NCI-H1436 (cell line): ENCODE measurements at regions not wholly inside any gene's neighbourhood (a gene's known extent, or its start where the extent isn't known, plus 50 kb on each side); places are given as distances from the start of the nearest gene placed in this dataset.

Experiments
- DNase-seq: peaks from one replicate; lab custom pipeline; 2025; lab: John Stamatoyannopoulos, UW

DNA sequence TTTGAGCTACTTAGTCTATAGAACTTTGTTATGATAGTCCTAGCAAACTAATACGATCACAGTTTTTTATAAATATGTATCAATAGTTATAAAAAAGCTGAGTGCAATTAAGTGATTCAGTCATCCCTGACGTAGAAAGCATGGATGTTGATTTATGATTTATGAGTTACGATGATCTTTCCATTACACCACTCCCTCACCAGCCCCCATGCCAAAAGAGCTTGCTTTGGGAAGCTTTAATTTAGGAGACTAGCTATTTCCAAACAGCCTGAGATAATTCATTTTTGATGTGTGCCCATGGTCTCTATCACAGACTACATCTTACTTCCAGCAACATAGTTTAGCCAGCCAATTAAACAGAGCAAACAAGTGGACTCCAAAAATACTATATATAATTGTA is 256.8 kb downstream of the GABRG2 start:
- no peak for DNase-seq

GRCh38 chr5:162325143-162325727 is 257.7 kb downstream of the GABRG2 start:
- no peak for DNase-seq

GRCh38 chr5:162334944-162335343 is 267.4 kb downstream of the GABRG2 start:
- no peak for DNase-seq

GRCh38 chr5:162360373-162360931 is 292.9 kb downstream of the GABRG2 start:
- no peak for DNase-seq

- DNase-seq = no peak
Observed at GRCh38 chr5:162372256-162372655, 304.7 kb downstream of the GABRG2 start.

- DNase-seq = no peak
Observed at GRCh38 chr5:162377895-162378294, 310.3 kb downstream of the GABRG2 start.

DNA sequence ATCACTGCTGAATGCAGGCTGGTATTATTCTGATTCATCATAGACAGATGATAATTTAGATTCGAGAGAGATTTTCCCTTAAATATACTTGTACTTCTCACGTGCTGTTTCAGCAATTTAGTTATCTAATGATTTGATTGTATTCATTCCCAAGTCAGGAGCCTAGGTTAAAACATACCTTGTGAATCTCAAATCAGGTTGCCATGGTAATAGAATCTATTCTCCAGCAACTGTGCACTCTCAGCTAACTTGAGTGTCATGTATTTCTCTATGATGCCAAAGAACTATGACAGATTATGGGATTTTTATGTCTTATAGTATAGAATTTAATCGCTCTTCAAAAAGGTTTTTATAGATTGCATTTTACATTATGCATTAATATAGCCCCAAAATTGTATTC is 315.3 kb downstream of the GABRG2 start:
- no peak for DNase-seq

DNA sequence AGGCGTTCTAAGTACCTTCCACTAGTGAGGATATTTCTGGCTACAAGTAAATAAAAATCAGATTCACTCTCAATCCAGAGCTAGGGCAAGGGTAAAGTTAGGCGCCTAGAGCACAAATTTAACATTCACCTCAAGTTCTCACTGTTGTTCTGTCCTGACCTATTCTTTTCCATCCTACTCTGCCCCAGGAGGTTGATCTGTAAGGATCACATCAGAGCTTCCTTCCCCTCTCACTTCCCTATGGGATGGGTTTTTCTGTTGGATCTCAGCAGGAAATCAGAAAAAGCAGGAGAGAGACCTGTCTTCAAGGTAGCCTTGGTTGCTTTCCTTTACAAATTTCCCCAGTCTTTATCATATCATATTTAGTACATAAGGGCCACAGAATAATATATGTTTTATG is 316.7 kb downstream of the GABRG2 start:
- no peak for DNase-seq

- DNase-seq = no peak
Observed at GRCh38 chr5:162391833-162392232, 324.3 kb downstream of the GABRG2 start.

GRCh38 chr5:162392336-162392735 is 324.8 kb downstream of the GABRG2 start:
- no peak for DNase-seq

GRCh38 chr5:162393534-162393933 is 326.0 kb downstream of the GABRG2 start:
- no peak for DNase-seq

DNA sequence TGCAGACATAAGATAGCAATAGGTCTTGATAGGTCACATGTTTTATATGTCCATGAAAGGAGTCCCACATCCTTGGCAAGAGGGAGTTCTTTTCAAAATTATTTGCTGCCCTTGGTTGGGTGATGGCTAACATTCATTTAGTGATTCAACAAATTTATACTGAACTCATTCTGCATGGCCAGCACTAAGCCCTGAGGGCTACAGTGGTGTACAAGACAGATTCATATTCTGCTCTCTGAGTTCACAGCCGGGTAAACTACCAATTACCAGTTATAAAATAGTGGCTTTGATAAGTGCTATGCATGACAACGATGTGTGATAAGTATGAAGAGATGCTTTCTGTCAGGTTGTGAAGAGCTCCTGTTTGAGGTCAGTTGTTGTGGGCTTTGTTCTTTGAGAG is 340.0 kb downstream of the GABRG2 start:
- no peak for DNase-seq

DNA sequence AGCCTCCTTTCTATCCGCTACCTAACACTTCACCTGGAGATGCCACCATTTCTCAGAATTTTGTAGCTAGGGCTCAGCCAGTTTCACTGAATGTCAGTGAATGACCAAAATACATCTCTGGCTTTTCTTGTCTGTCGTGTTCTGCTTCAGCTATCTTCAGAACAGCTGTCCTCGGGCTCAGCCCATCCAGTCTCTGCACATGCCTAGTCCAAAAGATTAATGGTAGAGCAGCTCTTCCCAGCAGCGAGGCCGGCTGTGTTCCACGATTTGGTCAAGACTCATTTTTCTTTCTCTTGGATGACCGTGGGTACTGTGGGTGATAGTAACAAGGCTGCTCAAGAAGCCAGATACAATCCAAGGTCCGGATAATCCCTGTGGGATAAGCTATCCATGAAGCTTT is 342.8 kb downstream of the GABRG2 start:
- DNase-seq = no peak

GRCh38 chr5:162429142-162429541 is 361.6 kb downstream of the GABRG2 start:
- DNase-seq = no peak

GRCh38 chr5:162434281-162434680 is 366.7 kb downstream of the GABRG2 start:
- no peak for DNase-seq

DNA sequence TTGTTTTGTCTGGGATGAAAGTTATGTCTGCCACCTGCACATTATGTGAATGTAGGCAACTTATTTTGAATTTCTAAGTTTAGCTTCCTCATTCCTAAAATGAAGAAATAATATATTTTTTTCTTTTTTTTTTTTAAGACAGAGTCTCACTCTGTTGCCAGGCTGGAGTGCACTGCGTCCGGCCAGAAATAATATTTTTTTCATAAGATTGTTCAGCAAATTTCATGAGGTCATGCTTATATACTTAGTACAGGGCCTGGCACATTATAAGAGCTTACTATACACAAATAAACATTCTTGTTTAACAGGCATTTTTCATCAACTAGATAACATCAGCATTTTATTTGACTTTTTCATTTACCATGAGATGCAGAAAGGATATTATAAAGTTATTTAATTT is 368.5 kb downstream of the GABRG2 start:
- no peak for DNase-seq

- DNase-seq = no peak
Observed at GRCh38 chr5:162444129-162444762, 376.7 kb downstream of the GABRG2 start.

GRCh38 chr5:162456086-162456485 is 388.5 kb downstream of the GABRG2 start:
- DNase-seq = no peak

- DNase-seq = no peak
Observed at GRCh38 chr5:162466011-162466410, 398.4 kb downstream of the GABRG2 start.

DNA sequence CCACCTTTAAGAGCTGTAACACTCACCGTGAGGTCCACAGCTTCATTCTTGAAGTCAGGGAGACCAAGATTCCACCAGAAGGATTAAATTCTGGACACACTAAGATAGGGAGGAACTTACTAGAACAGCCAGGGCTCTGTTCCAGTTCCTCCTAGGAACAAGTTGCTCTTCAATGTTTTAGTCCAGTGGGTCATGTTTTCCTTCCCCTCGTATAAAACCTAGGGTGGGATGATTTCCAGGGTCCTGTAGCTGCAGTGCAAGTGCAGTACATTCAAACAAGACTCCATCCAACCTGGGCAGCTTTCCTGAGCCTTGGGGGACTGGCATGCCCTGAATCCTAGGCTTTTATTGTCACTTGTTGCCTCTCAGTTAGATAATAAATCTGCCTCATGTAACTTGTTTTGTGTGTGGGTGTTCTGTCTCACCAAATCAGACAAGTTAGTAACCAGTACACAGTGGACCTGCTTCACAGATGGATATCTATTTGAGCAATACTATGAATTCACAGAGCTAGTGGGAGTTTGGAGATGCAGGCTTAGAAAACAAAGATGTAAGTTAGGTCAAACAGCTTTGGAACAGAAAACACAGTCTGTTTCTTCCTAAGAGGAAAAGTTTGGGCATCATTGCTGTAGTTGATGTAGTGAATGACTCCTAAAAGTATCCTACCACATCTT is 405.6 kb downstream of the GABRG2 start:
- DNase-seq = no peak

GRCh38 chr5:162474239-162474638 is 406.7 kb downstream of the GABRG2 start:
- DNase-seq = no peak

DNA sequence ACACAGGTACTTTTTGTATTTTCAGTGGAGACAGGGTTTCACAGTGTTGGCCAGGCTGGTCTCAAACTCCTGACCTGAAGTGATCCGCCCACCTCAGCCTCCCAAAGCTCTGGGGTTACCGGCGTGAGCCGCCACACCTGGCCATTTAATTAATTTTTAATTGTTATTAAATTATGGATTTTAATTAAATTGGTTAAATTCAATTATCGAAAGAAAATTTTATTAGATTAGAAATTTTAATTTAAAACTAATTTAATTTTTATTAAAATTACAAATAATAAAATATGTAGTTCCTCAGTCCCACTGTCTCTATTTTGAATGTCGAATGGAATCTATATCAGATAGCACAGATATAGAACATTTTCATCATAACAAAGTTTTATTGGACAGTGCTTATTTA is 416.5 kb downstream of the GABRG2 start:
- no peak for DNase-seq

DNA sequence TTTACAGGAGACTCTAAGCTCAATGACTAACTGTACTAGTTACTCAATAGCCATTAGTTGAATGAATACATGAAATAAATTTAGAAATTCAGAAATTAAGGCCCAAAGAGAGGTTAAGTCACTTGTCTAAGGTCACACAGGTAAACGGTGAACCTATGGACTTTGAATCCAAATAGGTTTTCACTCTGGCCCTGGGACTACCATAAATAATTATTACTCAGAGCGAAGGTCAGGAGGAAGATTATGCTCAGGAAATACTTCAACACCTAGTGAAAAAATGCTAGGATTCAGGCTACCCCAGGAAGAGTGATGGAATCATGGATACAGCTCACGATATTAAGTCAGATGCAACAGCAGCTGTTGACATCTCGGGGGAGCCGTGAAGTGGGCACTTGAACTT is 417.4 kb downstream of the GABRG2 start:
- no peak for DNase-seq
